ENCODE measurements at regions not wholly inside any gene's neighbourhood (a gene's known extent, or its start where the extent isn't known, plus 50 kb on each side); places are given as distances from the start of the nearest gene placed in this dataset.

DNA sequence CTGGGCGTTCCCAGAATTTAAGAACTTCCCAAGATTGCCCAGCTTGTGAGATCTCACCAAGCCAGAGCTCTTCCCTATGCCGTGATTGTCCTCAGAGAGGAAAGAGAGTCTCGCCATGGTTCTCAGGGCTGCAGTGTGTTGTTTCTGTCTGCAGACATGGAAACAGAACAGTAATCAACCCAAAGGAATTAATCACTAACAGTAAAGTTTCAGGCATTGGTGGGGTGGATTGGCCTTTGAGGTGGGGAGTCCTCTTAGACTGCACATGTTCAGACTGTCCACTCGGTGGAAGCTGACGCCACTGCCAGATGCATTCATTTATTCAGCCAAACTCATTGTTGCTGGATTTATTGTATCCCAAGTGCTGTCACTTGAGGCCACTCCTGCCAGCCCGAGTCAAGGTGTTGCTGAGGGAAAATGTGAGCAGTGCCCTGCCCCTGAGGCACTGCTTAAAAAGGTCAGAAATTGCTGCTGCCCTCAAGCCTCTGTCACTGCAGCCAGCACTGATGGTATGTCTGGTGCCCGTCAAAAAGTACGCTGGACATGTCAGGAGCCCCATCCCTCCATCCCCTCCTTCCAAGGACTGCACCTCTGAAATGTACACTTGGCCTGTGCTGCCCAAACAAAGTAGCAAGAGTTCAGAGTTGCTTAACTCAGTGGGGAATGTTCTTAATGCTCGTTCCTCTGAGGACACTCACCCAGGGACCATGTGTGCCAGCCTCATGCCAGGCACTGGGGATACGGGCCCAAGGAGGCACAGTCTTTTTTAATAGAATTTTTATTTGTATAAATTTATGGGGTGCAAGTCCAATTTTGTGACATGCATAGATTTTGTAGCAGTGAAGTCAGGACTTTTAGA, 201.0 kb downstream of the GLI2 start:
- Histone ChIP-seq H3K27ac (ENCODE audit: low read length) (no peak overlapping the region), H3K9me3 (ENCODE audit: control insufficient read depth, insufficient read depth, low read length) (no peaks in the 10 kb centered on the region), H3K4me3 (ENCODE audit: low read length) (no peak overlapping the region), H3K36me3 (ENCODE audit: control insufficient read depth, insufficient read depth, low read length) (no peaks in the 10 kb centered on the region), H3K4me1 (ENCODE audit: control insufficient read depth, insufficient read depth, low read length) (no peaks in the 10 kb centered on the region), H3K27me3 (ENCODE audit: control insufficient read depth, insufficient read depth, low read length) (no peaks in the 10 kb centered on the region)
- WGBS (ENCODE audit: insufficient coverage, insufficient read length), result no CpG with 5 or more reads among the region's 10 CpGs
- no peak for DNase-seq (ENCODE audit: low read depth, low spot score)

DNA sequence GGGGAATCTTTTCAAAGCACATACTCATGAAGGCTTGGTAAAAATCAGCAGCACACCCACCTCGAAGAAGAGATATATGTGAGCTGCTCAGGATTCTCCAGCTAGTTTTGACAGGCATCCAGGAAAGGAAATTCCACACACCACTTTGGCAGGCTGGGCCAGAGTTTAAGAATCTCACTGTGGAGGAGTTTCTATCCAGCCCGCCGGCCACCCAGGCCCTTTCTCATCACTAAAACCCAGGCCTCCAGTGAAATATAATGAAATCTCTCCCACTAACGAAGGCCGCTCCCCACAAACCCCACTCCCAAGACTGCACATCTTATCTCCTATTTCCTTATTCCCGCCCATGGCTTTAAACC, 202.0 kb downstream of the GLI2 start:
- Histone ChIP-seq H3K9me3 (ENCODE audit: control insufficient read depth, insufficient read depth, low read length) (no peaks in the 10 kb centered on the region), H3K4me1 (ENCODE audit: control insufficient read depth, insufficient read depth, low read length) (no peaks in the 10 kb centered on the region), H3K36me3 (ENCODE audit: control insufficient read depth, insufficient read depth, low read length) (no peaks in the 10 kb centered on the region), H3K27ac (ENCODE audit: low read length) (no peak overlapping the region), H3K4me3 (ENCODE audit: low read length) (no peak overlapping the region), H3K27me3 (ENCODE audit: control insufficient read depth, insufficient read depth, low read length) (no peaks in the 10 kb centered on the region)
- DNase-seq (ENCODE audit: low read depth, low spot score), result no peak
- WGBS (ENCODE audit: insufficient coverage, insufficient read length), result 100% methylated on average over 1 of the region's 6 CpGs

DNA sequence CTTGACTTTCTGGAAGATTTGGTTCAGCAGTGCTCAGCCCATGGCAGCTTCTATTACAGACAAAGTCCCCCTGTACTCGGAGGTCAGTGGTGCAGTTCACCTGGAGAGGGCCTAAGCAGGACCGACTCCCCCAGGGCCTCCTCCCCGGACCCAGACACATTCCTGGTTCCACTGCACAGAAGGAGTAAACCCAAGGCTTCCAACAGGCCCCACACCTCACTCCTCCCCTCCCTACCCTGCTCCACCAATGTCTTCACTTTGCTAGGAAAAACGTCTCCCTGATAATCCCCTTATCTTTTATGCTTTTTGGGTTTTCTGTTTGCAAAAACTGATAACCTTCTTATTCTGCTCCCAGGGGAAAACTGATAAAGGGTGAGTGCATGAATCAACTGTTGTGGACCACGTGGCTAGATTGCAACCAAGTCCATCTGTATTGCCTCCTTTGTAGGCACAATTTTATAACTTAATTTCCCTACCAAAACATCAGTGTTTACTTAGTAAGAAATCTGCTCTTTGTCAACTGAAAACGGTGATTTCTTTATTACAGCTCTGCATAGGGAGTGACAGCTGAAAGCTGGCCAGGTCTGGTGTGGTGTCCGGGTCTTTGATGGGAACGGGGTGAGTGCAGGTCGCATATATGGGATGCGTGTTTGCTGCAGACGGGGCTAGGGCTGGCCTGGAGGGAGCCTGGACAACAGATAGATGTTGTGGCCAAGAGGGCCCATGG, 202.5 kb downstream of the GLI2 start:
- Histone ChIP-seq H3K4me3 (ENCODE audit: low read length) (no peak overlapping the region), H3K27me3 (ENCODE audit: control insufficient read depth, insufficient read depth, low read length) (no peaks in the 10 kb centered on the region), H3K36me3 (ENCODE audit: control insufficient read depth, insufficient read depth, low read length) (peaks cover 3% of the 10 kb centered on the region; the same call in 1 of the 2 replicates), H3K9me3 (ENCODE audit: control insufficient read depth, insufficient read depth, low read length) (no peaks in the 10 kb centered on the region), H3K27ac (ENCODE audit: low read length) (no peak overlapping the region), H3K4me1 (ENCODE audit: control insufficient read depth, insufficient read depth, low read length) (no peaks in the 10 kb centered on the region)
- no CpG with 5 or more reads among the region's 11 CpGs for WGBS (ENCODE audit: insufficient coverage, insufficient read length)
- DNase-seq (ENCODE audit: low read depth, low spot score), result no peak

DNA sequence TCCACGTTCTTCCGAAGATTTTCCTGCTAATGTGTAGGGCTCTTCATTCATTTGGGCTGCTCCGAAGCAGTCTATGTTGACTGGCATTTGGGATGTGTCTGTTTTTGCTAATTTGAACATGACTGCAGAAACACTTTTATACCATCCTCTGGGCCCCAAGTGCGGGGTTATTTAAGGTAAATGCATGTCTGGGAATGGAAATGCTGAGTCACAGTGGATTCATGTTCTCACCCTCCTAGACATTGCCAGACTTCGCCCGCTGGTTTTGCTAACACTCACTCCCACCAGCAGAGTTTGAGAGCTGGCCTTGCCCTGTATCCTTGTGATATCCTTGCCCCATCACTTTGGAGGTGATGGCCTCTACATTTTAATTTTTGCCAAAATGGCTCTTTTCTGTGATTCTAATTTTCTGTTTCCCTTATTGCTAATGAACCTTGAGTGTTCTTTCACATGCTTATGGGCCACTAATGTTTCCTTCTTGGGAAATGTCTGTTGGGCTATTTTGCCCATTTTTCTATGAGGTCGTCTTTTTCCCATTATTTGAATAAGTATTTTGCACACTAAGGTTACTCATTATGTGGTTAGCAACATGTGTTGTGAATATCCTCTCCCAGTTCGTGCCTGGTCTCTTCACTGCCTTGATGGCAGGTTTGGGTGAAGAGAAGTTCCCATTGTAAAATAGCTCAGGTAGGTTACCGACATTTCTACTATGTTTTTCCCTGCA, 204.1 kb downstream of the GLI2 start:
- Histone ChIP-seq H3K4me3 (ENCODE audit: low read length) (no peak overlapping the region), H3K36me3 (ENCODE audit: control insufficient read depth, insufficient read depth, low read length) (peaks cover 3% of the 10 kb centered on the region; the same call in 1 of the 2 replicates), H3K4me1 (ENCODE audit: control insufficient read depth, insufficient read depth, low read length) (no peaks in the 10 kb centered on the region), H3K27me3 (ENCODE audit: control insufficient read depth, insufficient read depth, low read length) (no peaks in the 10 kb centered on the region), H3K9me3 (ENCODE audit: control insufficient read depth, insufficient read depth, low read length) (no peaks in the 10 kb centered on the region), H3K27ac (ENCODE audit: low read length) (no peak overlapping the region)
- DNase-seq (ENCODE audit: low read depth, low spot score), result no peak
- no CpG with 5 or more reads among the region's 9 CpGs for WGBS (ENCODE audit: insufficient coverage, insufficient read length)

DNA sequence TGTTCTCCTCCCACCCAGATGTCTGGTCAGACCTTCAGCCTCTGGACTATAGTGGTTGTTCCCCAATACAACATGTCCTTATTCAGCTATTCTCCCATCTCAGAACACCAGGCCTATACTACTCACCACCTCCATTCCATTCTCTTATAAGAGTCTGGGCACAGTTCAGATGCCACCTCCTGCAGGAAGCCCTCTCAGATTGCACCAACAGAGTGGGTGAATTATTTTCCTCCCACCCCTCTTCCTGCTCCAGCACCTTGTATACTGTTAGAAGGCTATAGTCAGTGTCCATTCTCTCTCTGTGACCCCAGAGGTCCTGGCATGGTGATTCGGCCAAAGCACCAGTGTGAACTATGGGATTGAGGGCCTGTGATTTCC, 204.6 kb downstream of the GLI2 start:
- Histone ChIP-seq H3K9me3 (ENCODE audit: control insufficient read depth, insufficient read depth, low read length) (no peaks in the 10 kb centered on the region), H3K4me3 (ENCODE audit: low read length) (no peak overlapping the region), H3K27ac (ENCODE audit: low read length) (no peak overlapping the region), H3K27me3 (ENCODE audit: control insufficient read depth, insufficient read depth, low read length) (no peaks in the 10 kb centered on the region), H3K36me3 (ENCODE audit: control insufficient read depth, insufficient read depth, low read length) (peaks cover 3% of the 10 kb centered on the region; the same call in 1 of the 2 replicates), H3K4me1 (ENCODE audit: control insufficient read depth, insufficient read depth, low read length) (no peaks in the 10 kb centered on the region)
- no CpG with 5 or more reads among the region's 1 CpG for WGBS (ENCODE audit: insufficient coverage, insufficient read length)
- no peak for DNase-seq (ENCODE audit: low read depth, low spot score)

DNA sequence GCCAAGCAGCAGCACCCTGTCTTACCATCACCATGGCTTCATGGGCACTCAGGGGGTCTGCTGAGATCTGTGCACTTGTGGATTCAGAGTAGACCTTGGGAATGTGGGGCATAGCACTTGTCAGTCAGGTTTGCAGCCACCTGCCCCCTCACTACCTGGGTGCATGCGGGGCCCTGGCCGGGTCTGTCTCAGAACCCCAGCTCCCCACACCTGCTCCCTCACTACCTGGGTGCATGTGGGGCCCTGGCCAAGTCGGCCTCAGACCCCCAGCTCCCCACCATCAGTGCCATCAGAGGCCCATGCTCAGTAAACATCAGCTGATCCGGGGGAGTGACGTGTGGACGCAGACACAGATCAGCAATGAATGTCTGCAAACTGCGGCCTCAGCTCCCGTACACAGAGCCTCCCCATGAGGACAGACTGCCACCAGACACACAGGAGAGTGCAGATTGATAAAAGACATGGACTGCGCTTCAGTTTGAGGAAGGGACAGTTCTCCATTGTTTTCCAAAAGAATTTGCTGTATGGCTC, 205.1 kb downstream of the GLI2 start:
- H3K4me3 ChIP-seq (ENCODE audit: low read length), result no peak overlapping the region
- H3K9me3 ChIP-seq (ENCODE audit: control insufficient read depth, insufficient read depth, low read length), result no peaks in the 10 kb centered on the region
- H3K27me3 ChIP-seq (ENCODE audit: control insufficient read depth, insufficient read depth, low read length), result no peaks in the 10 kb centered on the region
- no peak for DNase-seq (ENCODE audit: low read depth, low spot score)
- H3K36me3 ChIP-seq (ENCODE audit: control insufficient read depth, insufficient read depth, low read length), result peaks cover 3% of the 10 kb centered on the region; the same call in 1 of the 2 replicates
- no peak overlapping the region for H3K27ac ChIP-seq (ENCODE audit: low read length)
- WGBS (ENCODE audit: insufficient coverage, insufficient read length), result no CpG with 5 or more reads among the region's 9 CpGs
- H3K4me1 ChIP-seq (ENCODE audit: control insufficient read depth, insufficient read depth, low read length), result no peaks in the 10 kb centered on the region

DNA sequence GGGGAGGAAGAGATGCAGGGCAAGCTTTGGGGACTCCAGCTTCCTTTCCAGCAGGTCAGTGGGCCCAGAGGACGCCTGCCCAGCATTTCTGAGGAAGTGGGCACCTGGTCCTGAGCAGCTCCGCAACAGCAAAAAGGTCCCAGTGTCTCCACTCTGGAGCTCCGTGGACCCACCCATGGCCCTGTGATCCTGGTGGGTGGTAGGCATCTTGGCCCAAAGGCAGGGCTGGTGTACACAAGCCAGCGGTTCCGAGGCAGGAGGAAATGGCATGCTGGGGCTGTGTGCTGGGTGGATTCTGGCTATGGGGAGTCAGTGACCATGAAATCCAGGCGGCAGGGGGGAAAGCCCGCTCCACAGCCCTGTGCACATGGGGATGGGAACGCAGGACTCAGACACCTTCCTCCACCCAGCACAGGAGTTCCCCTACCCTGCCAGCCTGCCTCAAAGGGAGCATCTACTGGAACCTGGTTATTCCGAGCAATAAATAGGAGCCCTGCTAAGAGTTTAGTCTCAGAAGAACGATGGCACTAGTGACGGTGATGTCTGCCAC, 206.0 kb downstream of the GLI2 start:
- H3K4me3 ChIP-seq (ENCODE audit: low read length), result no peak overlapping the region
- no CpG with 5 or more reads among the region's 11 CpGs for WGBS (ENCODE audit: insufficient coverage, insufficient read length)
- H3K4me1 ChIP-seq (ENCODE audit: control insufficient read depth, insufficient read depth, low read length), result no peaks in the 10 kb centered on the region
- no peaks in the 10 kb centered on the region for H3K27me3 ChIP-seq (ENCODE audit: control insufficient read depth, insufficient read depth, low read length)
- no peak overlapping the region for H3K27ac ChIP-seq (ENCODE audit: low read length)
- H3K9me3 ChIP-seq (ENCODE audit: control insufficient read depth, insufficient read depth, low read length), result no peaks in the 10 kb centered on the region
- DNase-seq (ENCODE audit: low read depth, low spot score), result no peak
- peaks cover 3% of the 10 kb centered on the region; the same call in 1 of the 2 replicates for H3K36me3 ChIP-seq (ENCODE audit: control insufficient read depth, insufficient read depth, low read length)

DNA sequence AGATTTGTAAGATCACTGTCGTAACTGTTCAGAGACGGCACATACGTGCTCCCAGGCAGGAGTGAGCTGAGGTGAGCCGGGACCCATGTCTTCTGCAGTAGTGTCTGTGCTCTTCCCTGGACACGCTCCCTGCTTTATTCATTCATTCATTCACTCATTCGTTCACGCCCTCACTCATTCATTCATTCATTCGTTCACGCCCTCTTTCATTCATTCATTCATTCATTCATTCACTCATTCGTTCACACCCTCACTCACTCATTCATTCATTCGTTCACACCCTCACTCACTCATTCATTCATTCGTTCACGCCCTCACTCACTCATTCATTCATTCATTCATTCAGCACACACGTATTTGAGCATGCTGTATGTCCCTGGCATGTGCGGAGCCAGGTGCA, 207.0 kb downstream of the GLI2 start:
- Histone ChIP-seq H3K36me3 (ENCODE audit: control insufficient read depth, insufficient read depth, low read length) (peaks cover 3% of the 10 kb centered on the region; the same call in 1 of the 2 replicates), H3K27me3 (ENCODE audit: control insufficient read depth, insufficient read depth, low read length) (no peaks in the 10 kb centered on the region), H3K4me1 (ENCODE audit: control insufficient read depth, insufficient read depth, low read length) (no peaks in the 10 kb centered on the region), H3K4me3 (ENCODE audit: low read length) (no peak overlapping the region), H3K27ac (ENCODE audit: low read length) (no peak overlapping the region), H3K9me3 (ENCODE audit: control insufficient read depth, insufficient read depth, low read length) (no peaks in the 10 kb centered on the region)
- 100% methylated on average over 10 of the region's 15 CpGs for WGBS (ENCODE audit: insufficient coverage, insufficient read length)
- DNase-seq (ENCODE audit: low read depth, low spot score), result no peak

DNA sequence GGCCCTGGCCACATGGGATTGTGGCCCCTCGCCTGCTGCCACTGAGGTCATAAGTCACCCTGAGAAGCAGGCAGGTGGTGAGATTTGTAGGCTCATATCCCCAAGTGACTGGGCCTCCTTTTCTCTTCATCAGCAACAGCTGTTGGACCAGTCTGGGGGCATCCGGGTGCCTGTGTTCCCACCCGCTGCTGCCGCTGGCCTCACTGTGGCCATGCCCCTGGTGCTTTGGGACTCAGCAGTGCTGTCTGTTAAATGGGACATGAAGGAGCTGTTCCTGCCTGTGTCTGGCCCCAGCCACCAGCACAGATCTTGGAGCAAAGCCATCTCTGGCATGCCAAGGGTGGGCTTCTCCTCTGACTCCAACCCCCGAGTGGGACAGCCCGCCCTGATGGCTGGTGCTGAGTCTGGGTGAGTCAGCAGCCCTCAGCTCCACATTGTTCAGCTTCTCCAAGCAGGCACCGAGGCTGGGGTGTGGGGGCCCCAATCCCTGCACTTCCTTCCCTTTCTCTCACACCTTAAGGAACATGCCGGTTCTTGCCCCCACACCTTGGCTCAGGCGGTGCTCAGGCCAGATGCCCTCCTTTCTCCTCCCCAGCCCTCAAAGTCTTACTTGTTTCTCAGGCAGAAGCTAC, 207.9 kb downstream of the GLI2 start:
- WGBS (ENCODE audit: insufficient coverage, insufficient read length), result no CpG with 5 or more reads among the region's 9 CpGs
- Histone ChIP-seq H3K27ac (ENCODE audit: low read length) (no peak overlapping the region), H3K4me1 (ENCODE audit: control insufficient read depth, insufficient read depth, low read length) (no peaks in the 10 kb centered on the region), H3K9me3 (ENCODE audit: control insufficient read depth, insufficient read depth, low read length) (no peaks in the 10 kb centered on the region), H3K36me3 (ENCODE audit: control insufficient read depth, insufficient read depth, low read length) (peaks cover 3% of the 10 kb centered on the region; the same call in 1 of the 2 replicates), H3K4me3 (ENCODE audit: low read length) (no peak overlapping the region), H3K27me3 (ENCODE audit: control insufficient read depth, insufficient read depth, low read length) (no peaks in the 10 kb centered on the region)
- DNase-seq (ENCODE audit: low read depth, low spot score), result no peak

Data from iPS DF 6.9 (cell line).